ENCODE measurements at regions not wholly inside any gene's neighbourhood (a gene's known extent, or its start where the extent isn't known, plus 50 kb on each side); places are given as distances from the start of the nearest gene placed in this dataset.

GRCh38 chr11:71130106-71130505 lies 122.3 kb downstream of the SHANK2 start:
- TF ChIP-seq CTCF (IDR thresholded peaks at IDR 0.05) (no peak), POLR2A (IDR thresholded peaks at IDR 0.05) (no peak)
